Fibroblast of pulmonary artery (primary cell): ENCODE measurements at regions not wholly inside any gene's neighbourhood (a gene's known extent, or its start where the extent isn't known, plus 50 kb on each side); places are given as distances from the start of the nearest gene placed in this dataset.
A peak's percentile ranks its signal among the peaks of the same experiment; 100 is the strongest.
"Not testable (repeated sequence)": the region's sequence is repeated elsewhere in the genome, so short reads cannot be mapped to it uniquely, and the experiment has no call there.

ENCODE experiments used
- DNase-seq: peaks from one replicate; pipeline ENCODE4 v3.0.0-alpha.2; 2010; ENCODE audit warnings: low read depth
- H3K4me3 ChIP-seq: replicated peaks from 2 replicates; pipeline ENCODE4 v1.5.1; 2011; ENCODE audit warnings: low read depth, mild to moderate bottlenecking, control low read depth, low read length, moderate library complexity
- CTCF ChIP-seq: IDR thresholded peaks from 2 replicates; pipeline ENCODE4 v1.5.1; 2011; ENCODE audit warnings: mild to moderate bottlenecking, control low read depth, low read length, inconsistent platforms; ENCODE audit errors: missing control alignments

- no peak for TF ChIP-seq CTCF
- H3K4me3 ChIP-seq, result no peak overlapping the region
- DNase-seq, result no peak
These were observed 2286.3 kb upstream of the RAG2 start for GRCh38 chr11:38884145-38884865.

GRCh38 chr11:38867338-38867737 lies 2269.3 kb upstream of the RAG2 start:
- peak; percentile 1 for DNase-seq
- no peak overlapping the region for H3K4me3 ChIP-seq
- TF ChIP-seq CTCF, result no peak

GRCh38 chr11:38865922-38866321 lies 2267.9 kb upstream of the RAG2 start:
- no peak overlapping the region for H3K4me3 ChIP-seq
- no peak for TF ChIP-seq CTCF
- DNase-seq, result no peak

GRCh38 chr11:38842991-38843390 lies 2245.0 kb upstream of the RAG2 start:
- TF ChIP-seq CTCF, result no peak
- DNase-seq, result no peak
- no peak overlapping the region for H3K4me3 ChIP-seq

- TF ChIP-seq CTCF, result no peak
- H3K4me3 ChIP-seq, result no peak overlapping the region
- DNase-seq, result no peak
These were observed 2241.0 kb upstream of the RAG2 start for GRCh38 chr11:38839071-38839470.

- no peak for DNase-seq
- no peak overlapping the region for H3K4me3 ChIP-seq
- TF ChIP-seq CTCF, result no peak
These were observed 2237.9 kb upstream of the RAG2 start for GRCh38 chr11:38835966-38836365.

GRCh38 chr11:38824573-38824972 lies 2226.5 kb upstream of the RAG2 start:
- peak; percentile 55 for TF ChIP-seq CTCF
- DNase-seq, result peak; percentile 57
- H3K4me3 ChIP-seq, result no peak overlapping the region

GRCh38 chr11:38821786-38822185 lies 2223.8 kb upstream of the RAG2 start:
- not testable (repeated sequence) for DNase-seq, H3K4me3 ChIP-seq
